ENCODE measurements at regions not wholly inside any gene's neighbourhood (a gene's known extent, or its start where the extent isn't known, plus 50 kb on each side); places are given as distances from the start of the nearest gene placed in this dataset.
A peak's percentile ranks its signal among the peaks of the same experiment; 100 is the strongest.
"Not testable (repeated sequence)": the region's sequence is repeated elsewhere in the genome, so short reads cannot be mapped to it uniquely, and the experiment has no call there.

DNA sequence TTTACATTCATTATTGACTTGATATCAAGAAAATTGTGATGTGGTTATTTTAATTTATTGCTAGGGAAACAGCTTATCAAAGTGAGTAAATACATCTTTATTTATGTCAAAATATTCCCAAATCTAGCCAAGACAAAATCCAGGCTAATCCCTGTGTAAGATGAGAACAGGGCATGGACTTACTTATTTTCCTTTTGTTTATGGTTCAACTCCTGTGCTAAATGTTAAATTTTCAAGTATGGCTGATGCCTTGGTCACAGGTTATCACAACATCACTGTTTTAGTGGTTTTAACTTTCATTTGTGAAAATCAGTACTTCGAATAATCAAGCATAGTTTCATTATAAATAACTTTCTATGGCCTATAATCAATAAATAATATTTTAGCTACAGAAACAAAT is 657.0 kb upstream of the SYT4 start:
- no peak for DNase-seq (ENCODE audit: low read depth in 4 of 4, low spot score in 3 of 4)

DNA sequence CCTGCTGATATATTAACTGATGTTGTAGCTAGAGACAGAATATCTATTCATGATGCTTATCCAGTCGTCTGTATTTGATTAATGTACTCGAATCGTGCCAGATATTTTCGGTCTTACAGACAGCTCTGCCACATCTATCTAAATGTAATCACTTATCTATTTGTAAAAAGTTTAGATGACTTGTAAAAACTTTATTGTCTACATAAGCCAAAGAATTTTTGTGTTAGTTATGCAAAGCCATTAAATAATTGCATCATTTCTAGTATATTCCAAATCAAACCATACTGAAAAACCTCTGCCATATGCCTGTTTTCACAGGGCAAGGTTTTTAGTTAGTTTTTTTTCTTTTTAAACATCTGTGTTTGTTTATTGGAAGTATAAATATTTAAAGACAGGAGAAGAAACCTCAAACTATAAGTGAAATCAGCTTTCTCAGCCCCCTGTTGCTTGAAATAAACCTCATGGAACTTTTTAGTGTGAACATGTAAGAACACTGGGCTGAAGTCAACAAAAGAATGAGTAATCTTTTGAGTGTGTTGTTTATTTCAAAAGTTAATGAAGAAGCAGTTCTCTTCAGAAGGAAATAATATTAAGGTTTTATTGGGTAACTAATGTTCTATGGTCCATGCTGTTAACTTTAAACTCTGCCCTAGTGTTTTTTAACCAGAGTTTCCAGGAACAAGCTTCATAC is 657.6 kb upstream of the SYT4 start:
- DNase-seq (ENCODE audit: low read depth in 4 of 4, low spot score in 3 of 4), result no peak

DNA sequence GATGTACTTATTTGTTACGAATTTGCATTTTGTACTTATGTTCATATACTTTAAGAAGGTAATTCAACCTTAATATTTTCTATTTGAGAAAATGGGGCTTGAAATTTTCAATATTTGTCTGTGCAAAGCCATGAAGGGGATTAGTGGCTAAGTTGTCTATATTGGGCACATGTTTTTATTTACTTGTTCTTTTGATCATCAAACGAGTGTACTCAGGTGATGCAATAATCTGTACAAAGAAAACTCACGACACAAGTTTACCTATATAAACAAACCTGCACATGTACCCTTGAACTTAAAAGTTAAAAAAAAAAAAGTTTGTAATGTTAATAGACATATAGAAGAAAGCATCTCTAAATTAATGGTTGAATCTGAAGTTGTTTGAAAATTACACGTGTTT is 658.9 kb upstream of the SYT4 start:
- DNase-seq (ENCODE audit: low read depth in 4 of 4, low spot score in 3 of 4), result no peak

DNA sequence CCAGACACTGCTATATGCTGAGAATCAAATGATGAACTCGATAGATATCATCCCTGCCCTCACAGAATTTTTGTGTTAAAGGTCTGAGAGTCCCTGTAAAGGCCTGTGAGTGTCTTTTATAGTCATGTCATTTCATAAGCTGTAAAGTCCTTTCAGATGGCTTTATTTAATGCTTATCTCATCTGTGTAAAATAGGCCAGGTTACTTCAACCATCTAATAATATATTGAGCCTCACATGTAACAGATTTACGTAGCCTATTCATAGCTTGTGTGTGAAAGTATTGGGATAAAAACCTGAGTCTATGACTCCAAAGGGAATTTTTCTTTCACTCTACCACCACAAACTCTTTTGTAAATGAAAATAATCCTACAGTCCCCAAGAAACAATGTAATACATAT is 672.0 kb upstream of the SYT4 start:
- DNase-seq (ENCODE audit: low read depth in 4 of 4, low spot score in 3 of 4), result no peak

DNA sequence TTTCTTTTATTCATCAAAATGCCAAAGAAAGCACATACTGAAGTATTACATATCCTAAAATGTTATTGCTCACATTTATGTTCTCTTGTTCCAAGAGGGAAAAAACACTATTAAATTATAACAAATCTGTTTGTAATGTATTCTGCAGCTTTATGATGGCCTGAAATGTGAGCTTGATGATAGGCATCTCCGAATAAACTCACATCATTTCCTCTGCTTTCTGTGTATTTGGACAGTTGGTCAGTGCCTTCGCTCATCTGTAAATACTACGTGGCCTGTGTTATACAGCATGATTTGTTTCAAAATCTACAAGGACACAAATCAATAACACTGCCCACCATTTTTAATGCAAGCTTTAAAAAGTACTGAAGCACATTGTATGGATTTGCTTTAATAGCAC is 672.8 kb upstream of the SYT4 start:
- DNase-seq (ENCODE audit: low read depth in 4 of 4, low spot score in 3 of 4), result no peak

DNA sequence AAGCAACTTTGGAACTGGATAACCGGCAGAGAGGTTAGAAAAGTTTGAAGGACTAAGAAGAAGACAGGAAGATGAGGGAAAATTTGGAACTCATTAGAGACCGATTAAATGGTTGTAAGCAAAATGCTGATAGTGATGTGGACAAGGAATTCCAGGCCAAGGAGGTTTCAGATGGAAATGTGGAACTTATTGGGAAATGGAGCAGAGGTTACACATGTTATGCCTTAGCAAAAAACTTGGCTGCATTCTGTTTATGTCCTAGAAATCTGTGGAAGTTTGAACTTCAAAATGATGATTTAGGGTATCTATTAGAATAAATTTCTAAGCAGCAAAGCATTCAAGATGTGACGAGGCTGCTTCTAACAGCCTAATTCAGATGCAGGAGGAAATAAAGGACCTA is 675.1 kb upstream of the SYT4 start:
- no peak for DNase-seq (ENCODE audit: low read depth in 4 of 4, low spot score in 3 of 4)

DNA sequence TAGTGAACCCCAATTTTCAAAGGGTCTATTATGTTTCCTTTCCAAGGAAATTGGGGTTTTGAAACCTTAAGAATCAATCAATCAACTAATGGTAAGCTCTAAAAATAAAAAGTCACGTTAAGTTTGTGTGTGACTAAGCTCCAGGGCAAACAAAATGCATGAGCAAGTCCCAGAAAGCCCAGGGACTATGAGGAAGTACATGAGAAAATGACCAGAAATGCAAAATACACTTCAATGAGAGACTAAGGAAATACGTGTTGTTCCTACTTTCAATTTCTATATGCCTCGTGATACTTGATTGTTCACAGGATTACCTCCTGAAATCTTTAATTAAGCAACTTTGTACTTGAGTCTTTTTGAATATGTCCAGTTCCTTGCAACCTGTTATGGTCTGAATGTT is 684.4 kb upstream of the SYT4 start:
- DNase-seq (ENCODE audit: low read depth in 4 of 4, low spot score in 3 of 4), result no peak

DNA sequence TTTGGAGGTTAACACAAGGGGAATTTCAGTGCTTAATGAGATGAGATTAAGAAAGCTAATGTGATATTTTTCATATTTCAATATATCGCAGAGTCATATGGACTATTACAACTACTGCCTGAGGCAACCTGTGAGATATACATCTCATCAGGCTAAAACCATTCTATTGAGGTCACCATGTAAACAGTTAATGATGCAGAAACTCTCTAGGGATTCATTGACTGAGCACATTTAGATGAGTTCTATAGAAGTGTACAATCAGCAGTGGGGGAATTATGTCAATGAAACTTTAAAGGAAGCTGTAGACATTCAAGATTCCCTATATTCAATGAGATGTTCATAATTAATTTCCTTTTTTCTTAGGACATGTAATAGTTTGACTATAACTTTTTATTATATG is 687.4 kb upstream of the SYT4 start:
- no peak for DNase-seq (ENCODE audit: low read depth in 4 of 4, low spot score in 3 of 4)

DNA sequence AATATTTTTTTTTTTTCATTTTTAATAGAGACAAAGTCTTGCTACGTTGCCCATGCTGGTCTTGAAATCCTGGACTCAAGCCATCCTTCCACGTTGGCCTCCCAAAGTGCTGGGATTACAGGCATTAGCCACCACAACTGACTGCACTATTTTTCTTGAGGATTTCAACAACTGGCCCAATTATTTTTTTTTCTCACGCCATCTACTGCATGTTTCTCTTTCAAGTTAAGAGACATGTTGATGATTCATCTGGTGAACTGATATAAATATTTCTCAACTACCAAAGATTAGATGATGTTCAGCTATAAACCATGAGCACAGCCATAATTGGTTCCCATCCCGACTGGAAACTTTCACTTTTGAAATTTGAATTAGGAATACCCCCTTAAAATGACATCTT is 688.4 kb upstream of the SYT4 start:
- no peak for DNase-seq (ENCODE audit: low read depth in 4 of 4, low spot score in 3 of 4)

DNA sequence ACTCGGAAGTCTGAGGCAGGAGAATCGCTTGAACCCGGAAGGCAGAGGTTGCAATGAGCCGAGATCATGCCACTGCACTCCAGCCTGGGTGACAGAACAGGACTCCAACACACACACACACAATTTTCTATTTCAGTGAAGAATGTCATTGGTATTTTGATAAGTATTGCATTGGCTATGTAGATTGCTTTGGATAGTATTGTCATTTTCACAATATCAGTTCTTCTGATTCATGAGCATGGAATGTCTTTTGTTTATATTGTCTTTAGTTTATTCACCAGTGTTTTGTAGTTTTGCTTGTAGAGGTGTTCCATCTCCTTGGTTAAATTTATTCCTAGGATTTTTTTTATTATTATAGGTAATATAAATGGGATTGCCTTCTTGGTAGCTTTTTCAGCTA is 693.4 kb upstream of the SYT4 start:
- no peak for DNase-seq (ENCODE audit: low read depth in 4 of 4, low spot score in 3 of 4)

DNA sequence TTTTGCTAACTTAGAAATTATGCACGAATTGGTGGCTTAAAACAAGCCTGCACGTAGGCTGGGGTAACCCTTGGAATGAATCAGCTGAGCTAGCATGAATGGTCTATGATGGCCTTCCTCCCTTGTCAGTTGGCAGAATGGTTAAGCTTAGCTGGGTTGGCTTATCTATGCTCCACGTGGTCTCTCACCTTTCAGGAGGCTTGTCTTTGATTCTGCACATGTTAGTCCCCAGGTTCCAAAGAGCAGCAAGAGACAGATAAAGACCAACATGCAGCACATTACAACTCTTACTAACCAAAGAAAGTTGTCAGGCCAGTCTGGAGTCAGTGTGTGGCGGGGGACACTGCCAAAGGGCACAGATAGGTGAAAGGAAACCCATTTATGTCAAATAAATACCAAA is 700.9 kb upstream of the SYT4 start:
- no peak for DNase-seq (ENCODE audit: low read depth in 4 of 4, low spot score in 3 of 4)

DNA sequence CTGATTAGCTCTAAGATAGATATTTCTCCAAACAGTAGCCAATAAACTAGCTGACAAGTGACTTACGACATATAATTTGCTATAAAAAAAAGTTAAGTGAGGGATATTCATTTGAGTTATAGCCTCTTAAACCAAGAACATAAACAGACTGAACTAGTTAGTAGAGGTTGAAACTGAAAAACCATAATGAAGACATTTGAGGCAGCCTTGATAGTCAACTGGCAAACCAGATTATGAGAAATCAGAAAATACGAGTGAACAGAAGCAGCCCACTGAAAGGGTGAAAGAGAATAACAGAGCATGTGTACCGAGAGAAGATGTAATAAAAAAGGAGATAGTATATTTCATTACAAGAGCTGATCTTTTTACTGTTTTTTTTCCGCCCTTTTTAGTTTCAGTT is 698.1 kb upstream of the SETBP1 start:
- DNase-seq (ENCODE audit: low read depth in 4 of 4, low spot score in 3 of 4), result no peak

DNA sequence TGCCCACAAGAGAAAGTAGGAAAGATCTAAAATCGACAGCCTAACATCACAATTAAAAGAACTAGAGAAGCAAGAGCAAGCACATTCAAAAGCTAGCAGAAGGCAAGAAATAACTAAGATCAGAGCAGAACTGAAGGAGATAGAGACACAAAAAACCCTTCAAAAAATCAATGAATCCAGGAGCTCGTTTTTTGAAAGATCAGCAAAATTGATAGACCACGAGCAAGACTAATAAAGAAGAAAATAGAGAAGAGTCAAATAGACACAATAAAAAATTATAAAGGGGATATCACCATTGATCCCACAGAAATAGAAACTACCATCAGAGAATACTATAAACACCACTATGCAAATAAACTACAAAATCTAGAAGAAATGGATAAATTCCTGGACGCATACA is 693.6 kb upstream of the SETBP1 start:
- not testable (repeated sequence) for DNase-seq (ENCODE audit: low read depth in 4 of 4, low spot score in 3 of 4)

DNA sequence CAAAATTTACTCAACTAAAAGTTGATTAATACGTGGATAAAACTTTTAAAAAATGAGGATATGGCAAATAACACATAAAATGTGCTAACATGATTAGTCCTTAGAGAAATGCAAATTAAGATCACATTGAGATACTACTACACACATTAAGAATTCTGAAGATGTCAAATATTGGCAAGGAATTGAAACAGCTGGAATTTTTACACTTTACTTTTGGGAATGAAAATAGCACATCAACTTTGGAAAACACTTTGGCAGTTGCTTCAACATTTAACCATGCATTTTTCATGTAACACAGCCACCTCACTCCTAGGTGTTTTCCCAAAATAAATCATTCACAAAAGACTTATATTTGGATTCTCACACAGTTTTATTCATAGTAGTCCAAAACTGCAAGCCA is 687.9 kb upstream of the SETBP1 start:
- no peak for DNase-seq (ENCODE audit: low read depth in 4 of 4, low spot score in 3 of 4)

DNA sequence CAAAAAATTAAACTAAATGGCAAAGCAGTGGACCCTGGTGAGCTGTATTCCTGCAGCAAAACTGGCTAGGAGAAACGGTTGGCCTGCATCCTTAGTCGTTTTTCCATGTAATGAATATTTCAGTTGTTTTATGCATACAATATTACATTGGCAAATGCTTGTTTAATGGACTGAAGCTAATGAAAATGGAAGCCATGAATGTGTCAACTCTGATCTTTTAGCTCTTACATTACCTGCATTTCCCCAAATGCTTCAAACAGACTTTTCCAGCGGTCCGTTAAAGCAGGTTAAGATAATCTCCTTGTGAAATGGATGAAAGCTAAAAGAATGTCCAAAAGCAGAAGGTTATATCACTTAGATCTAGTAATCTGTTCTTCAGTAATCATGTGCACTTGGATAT is 686.3 kb upstream of the SETBP1 start:
- no peak for DNase-seq (ENCODE audit: low read depth in 4 of 4, low spot score in 3 of 4)

DNA sequence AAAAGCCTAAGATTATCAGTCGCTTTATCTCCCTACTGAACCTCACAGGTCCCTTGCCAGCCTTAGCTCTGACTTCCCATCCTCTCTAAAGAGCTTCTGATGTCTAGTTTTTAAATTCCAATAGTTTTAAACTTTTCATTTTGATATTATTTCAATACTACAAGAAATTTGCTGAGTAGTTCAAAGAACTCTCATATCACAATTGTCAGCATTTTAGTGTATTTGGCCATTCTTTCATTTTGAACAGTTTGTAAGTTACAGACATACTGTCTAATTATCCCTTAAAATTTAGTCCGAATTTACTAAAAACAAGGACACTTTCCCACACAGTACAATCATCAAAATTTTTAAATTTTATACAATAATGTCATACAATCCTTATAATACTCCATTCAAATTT is 666.8 kb upstream of the SETBP1 start:
- no peak for DNase-seq (ENCODE audit: low read depth in 4 of 4, low spot score in 3 of 4)

DNA sequence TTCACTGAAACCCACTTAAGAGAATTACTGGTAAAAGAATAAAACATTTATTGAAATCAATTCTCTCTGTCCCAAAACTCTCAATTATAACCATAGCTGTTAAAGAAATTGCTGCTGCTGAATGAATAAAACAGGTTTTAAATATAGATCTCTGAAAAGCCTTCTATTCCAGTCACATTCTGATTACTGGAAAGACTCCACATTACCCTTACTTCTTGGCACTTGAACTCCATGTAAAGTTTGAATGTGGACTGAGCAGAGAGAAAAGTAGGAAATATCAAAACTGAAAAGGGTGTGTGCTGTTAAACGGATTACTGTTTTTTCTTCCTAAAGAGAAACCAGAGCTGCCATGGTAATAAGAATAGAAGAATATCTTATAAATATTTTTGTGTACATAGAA is 655.3 kb upstream of the SETBP1 start:
- no peak for DNase-seq (ENCODE audit: low read depth in 4 of 4, low spot score in 3 of 4)

DNA sequence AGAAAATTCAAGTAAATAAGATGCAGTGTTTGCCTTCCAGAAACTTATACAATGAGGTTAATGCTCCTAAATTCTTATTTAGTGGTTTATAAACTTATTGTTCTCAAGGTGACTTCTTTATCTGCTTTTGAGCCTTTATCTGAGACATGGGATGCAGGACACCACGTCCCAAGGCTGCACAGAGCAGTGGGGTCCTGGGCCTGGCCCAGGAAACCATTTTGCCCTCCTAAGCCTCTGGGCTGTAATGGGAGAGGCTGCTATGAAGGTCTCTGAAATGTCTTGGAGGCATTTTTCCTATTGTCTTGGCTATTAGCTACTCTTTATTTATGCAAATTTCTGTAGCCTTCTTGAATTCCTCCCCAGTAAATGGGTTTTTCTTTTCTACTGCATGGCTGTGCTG is 652.6 kb upstream of the SETBP1 start:
- DNase-seq (ENCODE audit: low read depth in 4 of 4, low spot score in 3 of 4), result no peak

DNA sequence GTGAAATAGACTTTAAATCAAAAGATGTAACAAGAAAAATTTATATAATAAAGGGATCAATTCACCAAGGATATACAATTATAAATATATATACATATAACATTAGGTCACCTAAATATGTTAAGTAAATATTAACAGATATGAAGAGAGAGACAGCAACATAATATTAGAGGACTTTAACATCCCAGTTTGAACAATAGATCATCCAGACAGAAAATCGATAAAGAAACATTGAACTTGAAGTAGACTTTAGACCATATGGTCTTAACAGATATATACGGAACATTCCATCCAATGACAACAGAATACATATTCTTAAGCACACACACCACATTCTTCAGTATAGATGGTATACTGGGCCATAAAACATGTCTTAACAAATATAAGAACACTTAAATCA is 649.6 kb upstream of the SETBP1 start:
- DNase-seq (ENCODE audit: low read depth in 4 of 4, low spot score in 3 of 4), result no peak

DNA sequence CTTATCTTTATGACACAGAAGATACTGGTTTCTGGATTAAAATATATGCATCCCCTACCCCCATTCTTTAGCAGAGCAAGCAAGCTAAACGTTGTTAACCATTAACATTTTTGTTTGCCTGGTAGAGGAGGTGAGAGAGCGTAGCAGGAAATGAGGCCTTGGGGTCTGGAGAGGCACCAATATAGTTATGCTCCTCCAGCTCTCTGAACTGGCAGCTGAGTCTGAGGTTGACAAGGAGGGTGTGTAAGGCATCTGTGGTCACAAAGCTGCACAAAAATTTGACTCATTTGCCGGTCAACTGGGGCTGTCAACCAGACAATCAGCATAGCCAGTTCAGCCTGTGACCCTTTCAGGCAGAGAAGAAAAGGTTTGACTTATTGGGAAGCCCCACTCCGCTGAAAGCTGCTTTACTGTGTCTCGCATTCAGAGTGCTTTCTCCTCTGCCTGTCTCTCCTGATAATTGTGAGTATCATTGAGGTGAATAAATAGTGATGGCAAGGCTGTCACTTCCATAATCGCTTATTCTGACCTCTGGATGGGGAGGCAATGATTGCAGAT is 647.5 kb upstream of the SETBP1 start:
- DNase-seq (ENCODE audit: low read depth in 4 of 4, low spot score in 3 of 4), result peak in 1 of 4 donors; percentile 15

DNA sequence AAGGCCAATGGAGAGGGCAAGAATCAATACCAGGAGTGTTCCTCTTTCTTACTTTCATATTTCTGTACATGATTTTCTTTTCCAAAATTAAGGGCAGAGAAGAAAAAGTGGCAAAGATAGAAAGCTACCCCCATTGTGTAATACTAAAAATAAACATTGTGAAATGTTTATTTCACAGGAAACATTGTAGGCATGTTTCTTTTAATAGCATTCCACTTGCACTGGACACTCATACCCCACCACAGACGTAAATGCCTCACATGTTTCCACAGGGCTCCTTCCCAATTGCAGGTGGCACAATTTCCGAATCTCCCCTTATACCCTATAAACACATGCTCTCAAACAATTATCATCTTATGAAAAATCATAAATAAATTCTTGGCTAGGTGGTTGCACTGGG is 645.1 kb upstream of the SETBP1 start:
- DNase-seq (ENCODE audit: low read depth in 4 of 4, low spot score in 3 of 4), result no peak

DNA sequence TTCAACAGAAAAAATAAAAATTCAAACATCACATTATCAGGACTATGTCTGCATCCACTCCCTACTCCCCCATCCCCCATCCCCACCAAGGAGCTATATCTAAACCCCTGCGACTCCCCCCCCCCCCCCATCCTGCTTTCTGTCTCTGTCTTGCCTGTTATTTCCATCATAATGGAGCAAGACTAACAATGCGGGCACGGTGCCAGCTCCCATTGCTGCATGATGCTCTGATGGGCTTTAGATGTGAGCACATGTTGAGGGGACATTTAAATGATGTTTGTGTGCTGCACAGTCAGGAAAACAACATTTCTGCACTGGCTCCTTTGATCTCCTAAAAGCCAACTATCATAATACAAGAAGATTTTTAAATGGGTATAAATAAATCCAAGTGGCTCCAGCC is 644.2 kb upstream of the SETBP1 start:
- no peak for DNase-seq (ENCODE audit: low read depth in 4 of 4, low spot score in 3 of 4)

DNA sequence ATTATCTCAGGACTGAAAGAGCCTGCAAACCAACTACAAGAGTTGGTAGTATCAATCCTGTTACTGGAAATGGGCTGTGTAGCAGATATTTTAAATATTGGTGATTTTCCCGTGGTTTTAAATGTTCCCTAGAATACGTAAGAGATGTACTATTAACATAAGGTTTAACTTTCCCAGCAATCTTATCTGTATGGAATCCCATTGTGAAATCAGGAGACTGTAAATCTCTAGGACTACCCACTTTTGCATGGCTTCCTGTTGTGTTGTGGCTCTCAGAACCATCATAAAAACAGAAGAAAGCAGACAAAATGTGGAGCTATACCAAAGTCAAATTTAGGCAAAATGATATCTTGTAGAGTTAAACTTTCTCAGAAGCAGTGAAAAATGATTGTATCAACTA is 641.5 kb upstream of the SETBP1 start:
- no peak for DNase-seq (ENCODE audit: low read depth in 4 of 4, low spot score in 3 of 4)

Data from left renal pelvis (tissue), 4 donors.